Astrocyte (in vitro differentiated cells and primary cell): ENCODE measurements at regions not wholly inside any gene's neighbourhood (a gene's known extent, or its start where the extent isn't known, plus 50 kb on each side); places are given as distances from the start of the nearest gene placed in this dataset.

Experiments
- DNase-seq: peaks from one replicate; pipeline ENCODE4 v3.0.0-alpha.2; 2010; ENCODE audit warnings: low read depth
- FAIRE-seq: peaks from 2 replicates; lab custom pipeline; 2011; peaks lifted over from hg19 to GRCh38; lab: Jason Lieb, UNC
- H2AFZ ChIP-seq: 2 replicates; pipeline ENCODE4 v1.6.0; 2012; ENCODE audit warnings: low read depth, low read length, inconsistent platforms
- H3K27ac ChIP-seq: 2 replicates; pipeline ENCODE4 v1.5.1; 2011; ENCODE audit warnings: low read depth, low read length, inconsistent platforms
- H3K27me3 ChIP-seq: 2 replicates; pipeline ENCODE4 v1.6.0; 2011; ENCODE audit warnings: low read length, inconsistent platforms; ENCODE audit not compliant: insufficient read depth
- H3K36me3 ChIP-seq: 2 replicates; pipeline ENCODE4 v1.5.1; 2011; ENCODE audit warnings: low read length, inconsistent platforms; ENCODE audit not compliant: insufficient read depth
- H3K4me1 ChIP-seq: 2 replicates; pipeline ENCODE4 v1.5.1; 2011; ENCODE audit warnings: low read length, inconsistent platforms; ENCODE audit not compliant: insufficient read depth
- H3K4me2 ChIP-seq: 2 replicates; pipeline ENCODE4 v1.6.0; 2012; ENCODE audit warnings: low read length, inconsistent platforms
- H3K4me3 ChIP-seq: 2 replicates; pipeline ENCODE4 v1.5.1; 2011; ENCODE audit warnings: low read depth, mild to moderate bottlenecking, low read length, inconsistent platforms; ENCODE audit not compliant: insufficient read depth
- H3K79me2 ChIP-seq: 2 replicates; pipeline ENCODE4 v1.6.0; 2012; ENCODE audit warnings: mild to moderate bottlenecking, low read length, inconsistent platforms; ENCODE audit not compliant: insufficient read depth
- H3K9ac ChIP-seq: 2 replicates; pipeline ENCODE4 v1.6.0; 2012; ENCODE audit warnings: mild to moderate bottlenecking, low read length, inconsistent platforms
- H3K9me3 ChIP-seq: 2 replicates; pipeline ENCODE4 v1.5.1; 2012; ENCODE audit warnings: low read depth, mild to moderate bottlenecking, low read length, inconsistent platforms; ENCODE audit not compliant: insufficient read depth
- H4K20me1 ChIP-seq: 2 replicates; pipeline ENCODE4 v1.6.0; 2012; ENCODE audit warnings: low read length, inconsistent platforms; ENCODE audit not compliant: insufficient read depth
- H3K27ac Mint-ChIP-seq: one replicate; pipeline ENCODE4 v1.8.0; 2021; ENCODE audit warnings: mild to moderate bottlenecking, mixed read lengths; ENCODE audit not compliant: unreplicated experiment
- H3K27me3 Mint-ChIP-seq: one replicate; pipeline ENCODE4 v1.8.0; 2021; ENCODE audit warnings: low read depth, mixed read lengths; ENCODE audit not compliant: unreplicated experiment
- H3K36me3 Mint-ChIP-seq: one replicate; pipeline ENCODE4 v1.8.0; 2021; ENCODE audit warnings: low read depth, mixed read lengths; ENCODE audit not compliant: unreplicated experiment
- H3K4me1 Mint-ChIP-seq: one replicate; pipeline ENCODE4 v1.8.0; 2021; ENCODE audit warnings: low read depth, mixed read lengths; ENCODE audit not compliant: unreplicated experiment
- H3K4me3 Mint-ChIP-seq: one replicate; pipeline ENCODE4 v1.8.0; 2021; ENCODE audit warnings: mild to moderate bottlenecking, moderate library complexity, mixed read lengths; ENCODE audit not compliant: unreplicated experiment
- H3K9me3 Mint-ChIP-seq: one replicate; pipeline ENCODE4 v1.8.0; 2021; ENCODE audit warnings: mild to moderate bottlenecking, mixed read lengths; ENCODE audit not compliant: unreplicated experiment
- CTCF ChIP-seq: IDR thresholded peaks from 2 replicates; pipeline ENCODE4 v1.5.1; 2011; ENCODE audit warnings: low read depth, mild to moderate bottlenecking, inconsistent platforms, low read length, moderate library complexity; ENCODE audit not compliant: insufficient read depth
- EZH2 ChIP-seq: IDR thresholded peaks from 2 replicates; pipeline ENCODE4 v1.6.1; 2012; ENCODE audit warnings: mild to moderate bottlenecking, low read length, inconsistent platforms; ENCODE audit not compliant: insufficient read depth

DNA sequence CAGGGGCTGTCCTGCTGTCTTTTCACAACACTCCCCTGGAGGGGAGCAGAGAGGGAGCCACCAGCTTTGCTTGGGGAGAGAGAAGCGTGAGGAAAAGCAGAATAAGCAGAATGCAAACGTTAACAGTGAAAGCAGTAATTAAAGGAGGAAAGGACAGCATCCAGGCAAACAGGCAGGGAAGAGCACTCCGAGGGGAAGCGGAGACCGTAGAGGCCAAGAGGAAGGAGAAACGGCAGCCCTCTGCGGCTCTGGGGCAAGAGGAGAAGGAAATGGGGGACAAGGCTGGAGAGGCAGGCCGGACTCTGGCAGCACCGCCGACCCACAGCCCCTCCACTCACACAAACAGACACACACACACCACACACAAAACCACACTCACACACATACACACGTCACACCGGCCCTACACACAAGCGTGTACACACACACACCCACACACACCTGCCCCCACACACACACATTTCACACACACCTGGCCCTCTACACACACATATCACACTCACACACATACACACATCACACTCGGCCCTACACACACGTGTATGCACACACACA is 449.8 kb downstream of the SOX6 start:
- no peak for TF ChIP-seq EZH2
- no peak for TF ChIP-seq CTCF
- Histone ChIP-seq H4K20me1 (no peaks in the 10 kb centered on the region), H3K27me3 (no peaks in the 10 kb centered on the region), H3K4me1 (no peaks in the 10 kb centered on the region), H3K9ac (no peak overlapping the region), H3K79me2 (no peaks in the 10 kb centered on the region), H3K4me2 (no peak overlapping the region), H3K27ac (no peak overlapping the region), H3K9me3 (no peaks in the 10 kb centered on the region), H3K36me3 (no peaks in the 10 kb centered on the region), H2AFZ (no peak overlapping the region), H3K4me3 (no peak overlapping the region)
- DNase-seq (no peak), FAIRE-seq (no peak)
- no peak overlapping the region for H3K27ac Mint-ChIP-seq
- no peaks in the 10 kb centered on the region for H3K36me3 Mint-ChIP-seq
- H3K4me1 Mint-ChIP-seq: peaks cover 2% of the 10 kb centered on the region
- H3K4me3 Mint-ChIP-seq: no peak overlapping the region
- H3K27me3 Mint-ChIP-seq: peaks cover 10% of the 10 kb centered on the region
- H3K9me3 Mint-ChIP-seq: no peaks in the 10 kb centered on the region

GRCh38 chr11:15907806-15908205 is 448.5 kb downstream of the SOX6 start:
- Histone ChIP-seq H3K9ac (no peak overlapping the region), H3K79me2 (no peaks in the 10 kb centered on the region), H3K9me3 (no peaks in the 10 kb centered on the region), H2AFZ (no peak overlapping the region), H4K20me1 (no peaks in the 10 kb centered on the region), H3K4me1 (no peaks in the 10 kb centered on the region), H3K36me3 (no peaks in the 10 kb centered on the region), H3K4me3 (no peak overlapping the region), H3K27ac (no peak overlapping the region), H3K4me2 (no peak overlapping the region), H3K27me3 (no peaks in the 10 kb centered on the region)
- Mint-ChIP-seq H3K9me3 (no peaks in the 10 kb centered on the region), H3K4me1 (peaks cover 2% of the 10 kb centered on the region), H3K36me3 (no peaks in the 10 kb centered on the region), H3K27ac (no peak overlapping the region), H3K27me3 (peaks cover 13% of the 10 kb centered on the region), H3K4me3 (no peak overlapping the region)
- no peak for TF ChIP-seq EZH2
- TF ChIP-seq CTCF: no peak
- DNase-seq (no peak), FAIRE-seq (no peak)

GRCh38 chr11:15909937-15910598 is 446.3 kb downstream of the SOX6 start:
- Histone ChIP-seq H3K4me1 (no peaks in the 10 kb centered on the region), H3K27ac (no peak overlapping the region), H3K4me2 (no peak overlapping the region), H3K27me3 (no peaks in the 10 kb centered on the region), H3K9ac (no peak overlapping the region), H3K9me3 (no peaks in the 10 kb centered on the region), H2AFZ (no peak overlapping the region), H4K20me1 (no peaks in the 10 kb centered on the region), H3K36me3 (no peaks in the 10 kb centered on the region), H3K79me2 (no peaks in the 10 kb centered on the region), H3K4me3 (no peak overlapping the region)
- Mint-ChIP-seq H3K9me3 (peaks cover 1% of the 10 kb centered on the region), H3K27ac (no peak overlapping the region), H3K27me3 (peaks cover 8% of the 10 kb centered on the region), H3K36me3 (no peaks in the 10 kb centered on the region), H3K4me3 (no peak overlapping the region), H3K4me1 (peaks cover 5% of the 10 kb centered on the region)
- FAIRE-seq (no peak), DNase-seq (no peak)
- TF ChIP-seq EZH2 (no peak), CTCF (no peak)
